ENCODE measurements at regions not wholly inside any gene's neighbourhood (a gene's known extent, or its start where the extent isn't known, plus 50 kb on each side); places are given as distances from the start of the nearest gene placed in this dataset.

GRCh38 chr13:36582977-36583376 is 90.8 kb upstream of the SERTM1 start:
- intact Hi-C loops (cut with micrococcal nuclease; ENCODE audit: unreplicated experiment): no loop called here
- no peak for DNase-seq (ENCODE audit: low spot score)
- no TSS peak for BruUV-seq (replicated peaks)
- Histone ChIP-seq H3K36me3 (ENCODE audit: insufficient read depth, low read length, poor library complexity, severe bottlenecking) (no peaks in the 10 kb centered on the region), H3K4me3 (ENCODE audit: low read depth, low read length, poor library complexity, severe bottlenecking) (no peak overlapping the region), H3K27ac (ENCODE audit: low read depth, low read length, poor library complexity, severe bottlenecking) (no peak overlapping the region), H3K4me1 (ENCODE audit: insufficient read depth, low read length, poor library complexity, severe bottlenecking) (no peaks in the 10 kb centered on the region), H3K27me3 (replicated peaks; ENCODE audit: insufficient read depth, low read depth, low read length, poor library complexity) (no peaks in the 10 kb centered on the region), H3K9me3 (ENCODE audit: low read depth, low read length, poor library complexity, severe bottlenecking) (no peaks in the 10 kb centered on the region)
- CTCF ChIA-PET: no interaction called here
- POLR2A ChIA-PET (ENCODE audit: low non-redundant PET): no interaction called here
- TF ChIP-seq EZH2 (IDR thresholded peaks at IDR 0.05; ENCODE audit: borderline replicate concordance, low read depth, low read length, poor library complexity, severe bottlenecking): no peak
- no peak for TF ChIP-seq CTCF (conservative IDR thresholded peaks at IDR 0.05; ENCODE audit: low read depth, low read length)

DNA sequence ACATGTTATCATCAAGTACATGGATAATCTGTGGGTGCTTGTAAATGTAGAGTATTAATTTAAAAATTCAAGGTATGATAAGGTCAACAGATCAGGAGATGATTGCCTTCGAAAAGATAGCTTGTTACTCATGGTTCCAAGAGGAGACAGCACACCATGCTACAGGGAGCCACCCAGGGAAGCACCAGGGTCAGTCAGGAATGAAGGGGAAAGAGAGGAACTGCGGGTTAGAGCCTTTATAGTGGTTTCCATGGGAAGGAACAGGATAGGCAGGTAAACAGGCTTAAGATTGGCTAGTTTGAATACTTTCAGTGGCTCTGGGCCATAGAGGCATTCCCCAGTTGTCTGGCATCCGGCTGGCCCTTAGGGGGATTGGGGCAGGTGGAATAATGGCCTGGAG is 74.2 kb upstream of the SERTM1 start:
- no peak for DNase-seq (ENCODE audit: low spot score)
- intact Hi-C loops (cut with micrococcal nuclease; ENCODE audit: unreplicated experiment): no loop called here
- Histone ChIP-seq H3K4me1 (ENCODE audit: insufficient read depth, low read length, poor library complexity, severe bottlenecking) (no peaks in the 10 kb centered on the region), H3K4me3 (ENCODE audit: low read depth, low read length, poor library complexity, severe bottlenecking) (no peak overlapping the region), H3K27ac (ENCODE audit: low read depth, low read length, poor library complexity, severe bottlenecking) (no peak overlapping the region), H3K36me3 (ENCODE audit: insufficient read depth, low read length, poor library complexity, severe bottlenecking) (no peaks in the 10 kb centered on the region), H3K27me3 (replicated peaks; ENCODE audit: insufficient read depth, low read depth, low read length, poor library complexity) (no peaks in the 10 kb centered on the region), H3K9me3 (ENCODE audit: low read depth, low read length, poor library complexity, severe bottlenecking) (peaks cover 9% of the 10 kb centered on the region)
- POLR2A ChIA-PET (ENCODE audit: low non-redundant PET): no interaction called here
- no TSS peak for BruUV-seq (replicated peaks)
- TF ChIP-seq EZH2 (IDR thresholded peaks at IDR 0.05; ENCODE audit: borderline replicate concordance, low read depth, low read length, poor library complexity, severe bottlenecking) (no peak), CTCF (conservative IDR thresholded peaks at IDR 0.05; ENCODE audit: low read depth, low read length) (no peak)
- CTCF ChIA-PET: no interaction called here

GRCh38 chr13:36601186-36601585 is 72.6 kb upstream of the SERTM1 start:
- ChIA-PET POLR2A (ENCODE audit: low non-redundant PET) (interaction anchor here (0.7 kb wide), 1 partner anchor 147 kb away, joined by 3 read pairs; no protein-coding TSS in a partner anchor), CTCF (no interaction called here)
- Histone ChIP-seq H3K27ac (ENCODE audit: low read depth, low read length, poor library complexity, severe bottlenecking) (no peak overlapping the region), H3K9me3 (ENCODE audit: low read depth, low read length, poor library complexity, severe bottlenecking) (peaks cover under 1% of the 10 kb centered on the region), H3K4me1 (ENCODE audit: insufficient read depth, low read length, poor library complexity, severe bottlenecking) (peaks cover 6% of the 10 kb centered on the region), H3K4me3 (ENCODE audit: low read depth, low read length, poor library complexity, severe bottlenecking) (no peak overlapping the region), H3K36me3 (ENCODE audit: insufficient read depth, low read length, poor library complexity, severe bottlenecking) (no peaks in the 10 kb centered on the region), H3K27me3 (replicated peaks; ENCODE audit: insufficient read depth, low read depth, low read length, poor library complexity) (no peaks in the 10 kb centered on the region)
- no peak for TF ChIP-seq EZH2 (IDR thresholded peaks at IDR 0.05; ENCODE audit: borderline replicate concordance, low read depth, low read length, poor library complexity, severe bottlenecking)
- TF ChIP-seq CTCF (conservative IDR thresholded peaks at IDR 0.05; ENCODE audit: low read depth, low read length): no peak
- BruUV-seq (replicated peaks): no TSS peak
- intact Hi-C loops (cut with micrococcal nuclease; ENCODE audit: unreplicated experiment): no loop called here
- no peak for DNase-seq (ENCODE audit: low spot score)
